Activated T-cell treated with anti-CD3 and anti-CD28 coated beads, Interleukin-2, amount 50 U/mL, for 4 hours (primary cell): ENCODE measurements at regions not wholly inside any gene's neighbourhood (a gene's known extent, or its start where the extent isn't known, plus 50 kb on each side); places are given as distances from the start of the nearest gene placed in this dataset.

Experiments used
- ATAC-seq, 2 donors: fragments of 200-7000 bp; cut with Tn5 transposase; one replicate each; pipeline ENCODE4 v1.10.0; 2021
- DNase-seq: peaks from one replicate; pipeline ENCODE4 v3.0.0-alpha.2; 2020
- H3K27me3 Mint-ChIP-seq: one replicate; pipeline ENCODE4 v1.8.0; 2021; ENCODE audit warnings: low read depth, mixed read lengths
- H3K36me3 Mint-ChIP-seq: one replicate; pipeline ENCODE4 v1.8.0; 2022; ENCODE audit warnings: mixed read lengths; ENCODE audit not compliant: insufficient read depth
- H3K4me1 Mint-ChIP-seq: one replicate; pipeline ENCODE4 v1.8.0; 2021; ENCODE audit warnings: low read depth, mixed read lengths
- H3K4me3 Mint-ChIP-seq: one replicate; pipeline ENCODE4 v1.8.0; 2021; ENCODE audit warnings: mild to moderate bottlenecking, moderate library complexity, mixed read lengths
- H3K9me3 Mint-ChIP-seq: one replicate; pipeline ENCODE4 v1.8.0; 2021; ENCODE audit warnings: mixed read lengths

DNA sequence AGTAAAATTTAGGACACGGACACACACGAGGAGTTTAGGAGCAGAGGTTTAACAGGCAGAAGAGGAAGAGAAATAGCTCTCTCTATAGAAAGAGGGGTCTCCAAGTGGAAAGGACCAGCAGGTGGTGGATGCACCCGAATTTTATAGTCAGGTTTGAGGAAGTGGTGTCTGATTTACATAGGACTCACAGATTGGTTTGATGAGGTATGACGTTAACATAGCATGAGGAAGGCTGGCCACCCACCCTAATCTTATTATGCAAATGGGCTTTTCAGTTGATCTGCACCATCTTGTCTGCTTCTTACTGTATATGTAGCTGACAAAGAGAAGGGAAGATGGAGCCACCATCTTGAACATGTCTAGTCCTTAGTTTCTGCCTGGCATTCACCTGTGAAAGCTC lies 52.5 kb upstream of the RGS2 start:
- ATAC-seq: no peak
- Mint-ChIP-seq H3K4me3 (no peak overlapping the region), H3K27me3 (peaks cover 3% of the 10 kb centered on the region), H3K36me3 (no peaks in the 10 kb centered on the region), H3K4me1 (no peaks in the 10 kb centered on the region), H3K9me3 (peaks cover 4% of the 10 kb centered on the region)
- DNase-seq: no peak

- H3K4me1 Mint-ChIP-seq: no peaks in the 10 kb centered on the region
- H3K4me3 Mint-ChIP-seq: no peak overlapping the region
- H3K36me3 Mint-ChIP-seq: no peaks in the 10 kb centered on the region
- DNase-seq (no peak), ATAC-seq (no peak)
- peaks cover 3% of the 10 kb centered on the region for H3K27me3 Mint-ChIP-seq
- peaks cover 4% of the 10 kb centered on the region for H3K9me3 Mint-ChIP-seq
These were observed 52.0 kb upstream of the RGS2 start for GRCh38 chr1:192756847-192757246.

GRCh38 chr1:192758492-192758891 lies 50.3 kb upstream of the RGS2 start:
- ATAC-seq (no peak), DNase-seq (no peak)
- Mint-ChIP-seq H3K9me3 (peaks cover 4% of the 10 kb centered on the region), H3K4me3 (no peak overlapping the region), H3K36me3 (no peaks in the 10 kb centered on the region), H3K4me1 (no peaks in the 10 kb centered on the region), H3K27me3 (peaks cover 8% of the 10 kb centered on the region)
